DMS53 treated with DMSO at 0.1 percent for 48 hours (cell line): ENCODE measurements at regions not wholly inside any gene's neighbourhood (a gene's known extent, or its start where the extent isn't known, plus 50 kb on each side); places are given as distances from the start of the nearest gene placed in this dataset.

Experiments
- DNase-seq: peaks from one replicate; lab custom pipeline; 2025; ENCODE audit not compliant: unreplicated experiment; lab: John Stamatoyannopoulos, UW

- no peak for DNase-seq
These were observed 994.0 kb upstream of the SEMA6A start for GRCh38 chr5:117568622-117569021.

- DNase-seq = no peak
These were observed 993.5 kb upstream of the SEMA6A start for GRCh38 chr5:117568126-117568525.

- no peak for DNase-seq
These were observed 988.0 kb upstream of the SEMA6A start for GRCh38 chr5:117562647-117563046.

GRCh38 chr5:117561531-117561930 is 986.9 kb upstream of the SEMA6A start:
- DNase-seq = no peak

GRCh38 chr5:117559005-117559844 is 984.6 kb upstream of the SEMA6A start:
- no peak for DNase-seq

- no peak for DNase-seq
These were observed 976.6 kb upstream of the SEMA6A start for GRCh38 chr5:117551236-117551635.

GRCh38 chr5:117547192-117547591 is 972.6 kb upstream of the SEMA6A start:
- DNase-seq = no peak

GRCh38 chr5:117539692-117540091 is 965.1 kb upstream of the SEMA6A start:
- no peak for DNase-seq

GRCh38 chr5:117533792-117534191 is 959.2 kb upstream of the SEMA6A start:
- DNase-seq = peak; percentile 43

- DNase-seq = peak; percentile 40
These were observed 958.5 kb upstream of the SEMA6A start for GRCh38 chr5:117533051-117533670.

- DNase-seq = no peak
These were observed 945.4 kb upstream of the SEMA6A start for GRCh38 chr5:117519957-117520500.

- DNase-seq = no peak
These were observed 929.7 kb upstream of the SEMA6A start for GRCh38 chr5:117504305-117504704.

GRCh38 chr5:117497601-117498000 is 923.0 kb upstream of the SEMA6A start:
- DNase-seq = no peak

GRCh38 chr5:117496801-117497200 is 922.2 kb upstream of the SEMA6A start:
- DNase-seq = no peak

- no peak for DNase-seq
These were observed 919.6 kb upstream of the SEMA6A start for GRCh38 chr5:117494188-117494587.

- DNase-seq = peak; percentile 61
These were observed 914.4 kb upstream of the SEMA6A start for GRCh38 chr5:117488976-117489500.

- no peak for DNase-seq
These were observed 912.9 kb upstream of the SEMA6A start for GRCh38 chr5:117487556-117487955.

- peak; percentile 28 for DNase-seq
These were observed 912.3 kb upstream of the SEMA6A start for GRCh38 chr5:117486879-117487391.

GRCh38 chr5:117486261-117486660 is 911.6 kb upstream of the SEMA6A start:
- no peak for DNase-seq

GRCh38 chr5:117475919-117476318 is 901.3 kb upstream of the SEMA6A start:
- no peak for DNase-seq

GRCh38 chr5:117473165-117473564 is 898.5 kb upstream of the SEMA6A start:
- no peak for DNase-seq
